Lower leg skin (tissue), 4 donors: ENCODE measurements at regions not wholly inside any gene's neighbourhood (a gene's known extent, or its start where the extent isn't known, plus 50 kb on each side); places are given as distances from the start of the nearest gene placed in this dataset.
A peak's percentile ranks its signal among the peaks of the same experiment; 100 is the strongest.
"Not testable (repeated sequence)": the region's sequence is repeated elsewhere in the genome, so short reads cannot be mapped to it uniquely, and the experiment has no call there.

Experiments
- DNase-seq, 2 donors: peaks; one replicate each; pipeline ENCODE4 v3.0.0-alpha.2; 2019; ENCODE audit warnings: low spot score in 2 of 2
- H3K4me3 ChIP-seq: fragments of 200-600 bp; sonication (generic); 2 replicates; pipeline ENCODE4 v1.5.1; 2017; ENCODE audit warnings: mild to moderate bottlenecking, low read depth; ENCODE audit not compliant: poor library complexity, severe bottlenecking
- CTCF ChIP-seq, 3 donors: fragments of 450-650 bp; IDR thresholded peaks; one replicate each; pipeline ENCODE4 v1.5.1; 2016; ENCODE audit warnings: antibody characterized with exemption in 3 of 3, mild to moderate bottlenecking in 3 of 3, moderate library complexity in 2 of 3
- POLR2A ChIP-seq, 2 donors: fragments of 450-650 bp; IDR thresholded peaks; one replicate each; pipeline ENCODE4 v1.6.1; 2016 to 2017; ENCODE audit warnings: antibody characterized with exemption in 2 of 2, mild to moderate bottlenecking in 1 of 2, moderate library complexity in 1 of 2
- WGBS, 2 donors: methylation state at CpG; one replicate each; pipeline ENCODE4 v1.1.5; 2018; 5-methylcytosine and 5-hydroxymethylcytosine counted together
- intact Hi-C: fragments of 100-400 bp; cut with DNase I; formaldehyde crosslinking; loops from one replicate; pipeline ENCODE4 v1.15.0; 2023; ENCODE audit warnings: low total_unique reads

GRCh38 chr7:142511801-142512200 is 237.5 kb upstream of the PRSS1 start:
- 85 to 86% methylated on average over 7 of the region's 7 CpGs for whole genome bisulfite sequencing, 2 donors
- peak in 1 of 2 donors; percentile 62 for DNase-seq
- intact Hi-C loops, result no loop called here
- TF ChIP-seq POLR2A (IDR thresholded peaks at IDR 0.05), result no peak
- TF ChIP-seq CTCF (IDR thresholded peaks at IDR 0.05), result no peak
- no peak overlapping the region for H3K4me3 ChIP-seq

GRCh38 chr7:142511374-142511773 is 237.9 kb upstream of the PRSS1 start:
- no peak for DNase-seq
- TF ChIP-seq POLR2A (IDR thresholded peaks at IDR 0.05) (no peak), CTCF (IDR thresholded peaks at IDR 0.05) (no peak)
- H3K4me3 ChIP-seq, result no peak overlapping the region
- intact Hi-C loops, result no loop called here
- 75 to 79% methylated on average over 3 of the region's 3 CpGs for WGBS, 2 donors

GRCh38 chr7:142509235-142509634 is 240.0 kb upstream of the PRSS1 start:
- H3K4me3 ChIP-seq, DNase-seq, intact Hi-C loops: not testable (repeated sequence)
- 61 to 67% methylated on average over 3 of the region's 3 CpGs for WGBS, 2 donors

- WGBS, 2 donors, result 41 to 52% methylated on average over 4 of the region's 4 CpGs
- H3K4me3 ChIP-seq, result no peak overlapping the region
- no peak for TF ChIP-seq CTCF (IDR thresholded peaks at IDR 0.05)
- no peak for TF ChIP-seq POLR2A (IDR thresholded peaks at IDR 0.05)
- DNase-seq, result no peak
- intact Hi-C loops, result no loop called here
Observed at GRCh38 chr7:142508251-142508650, 241.0 kb upstream of the PRSS1 start.

- intact Hi-C loops, result no loop called here
- DNase-seq, result no peak
- TF ChIP-seq POLR2A (IDR thresholded peaks at IDR 0.05) (no peak), CTCF (IDR thresholded peaks at IDR 0.05) (no peak)
- WGBS, 2 donors, result 73% methylated on average over 4 of the region's 5 CpGs
- no peak overlapping the region for H3K4me3 ChIP-seq
Observed at GRCh38 chr7:142507799-142508198, 241.5 kb upstream of the PRSS1 start.

GRCh38 chr7:142507066-142507465 is 242.2 kb upstream of the PRSS1 start:
- DNase-seq, H3K4me3 ChIP-seq, intact Hi-C loops: not testable (repeated sequence)
- WGBS, 2 donors, result 86 to 87% methylated on average over 5 of the region's 5 CpGs

- WGBS, 2 donors, result 82 to 88% methylated on average over 3 of the region's 3 CpGs
- no peak overlapping the region for H3K4me3 ChIP-seq
- DNase-seq, result peak in 1 of 2 donors; percentile 72
- intact Hi-C loops, result no loop called here
- no peak for TF ChIP-seq POLR2A (IDR thresholded peaks at IDR 0.05)
Observed at GRCh38 chr7:142506601-142507000, 242.7 kb upstream of the PRSS1 start.

- H3K4me3 ChIP-seq, intact Hi-C loops, DNase-seq: not testable (repeated sequence)
- WGBS, 2 donors, result 45 to 49% methylated on average over 8 of the region's 8 CpGs
Observed at GRCh38 chr7:142503949-142504348, 245.3 kb upstream of the PRSS1 start.
